ENCODE measurements at regions not wholly inside any gene's neighbourhood (a gene's known extent, or its start where the extent isn't known, plus 50 kb on each side); places are given as distances from the start of the nearest gene placed in this dataset.
"Not testable (repeated sequence)": the region's sequence is repeated elsewhere in the genome, so short reads cannot be mapped to it uniquely, and the experiment has no call there.

DNA sequence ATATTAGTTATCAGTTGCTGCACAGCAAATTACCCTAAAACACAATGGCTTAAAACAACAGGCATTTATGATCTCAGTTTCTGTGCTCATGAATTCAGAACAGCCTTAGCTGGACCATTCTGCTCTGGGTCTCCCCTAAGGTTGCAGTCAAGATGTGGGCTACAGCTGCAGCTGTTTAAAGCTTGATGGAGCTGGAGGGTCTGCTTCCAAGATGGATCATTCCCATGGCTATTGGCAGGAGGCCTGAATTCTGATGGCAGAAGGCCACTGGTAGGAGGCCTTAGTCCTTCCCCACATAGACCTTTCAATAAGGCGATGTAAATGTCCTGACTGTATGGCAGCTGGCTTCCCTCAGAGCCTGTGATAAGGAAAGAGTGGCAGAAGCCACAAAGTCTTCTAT, 118.6 kb upstream of the SERPINE2 start:
- no peak overlapping the region for H3K27ac ChIP-seq
- DNase-seq (ENCODE audit: low read depth, low spot score), result no peak

- no peak overlapping the region for H3K27ac ChIP-seq
- no peak for DNase-seq (ENCODE audit: low read depth, low spot score)
Measured at GRCh38 chr2:224156436-224156835, 117.3 kb upstream of the SERPINE2 start.

- H3K27ac ChIP-seq, result no peak overlapping the region
- no peak for DNase-seq (ENCODE audit: low read depth, low spot score)
Measured at GRCh38 chr2:224155896-224156295, 116.8 kb upstream of the SERPINE2 start.

DNA sequence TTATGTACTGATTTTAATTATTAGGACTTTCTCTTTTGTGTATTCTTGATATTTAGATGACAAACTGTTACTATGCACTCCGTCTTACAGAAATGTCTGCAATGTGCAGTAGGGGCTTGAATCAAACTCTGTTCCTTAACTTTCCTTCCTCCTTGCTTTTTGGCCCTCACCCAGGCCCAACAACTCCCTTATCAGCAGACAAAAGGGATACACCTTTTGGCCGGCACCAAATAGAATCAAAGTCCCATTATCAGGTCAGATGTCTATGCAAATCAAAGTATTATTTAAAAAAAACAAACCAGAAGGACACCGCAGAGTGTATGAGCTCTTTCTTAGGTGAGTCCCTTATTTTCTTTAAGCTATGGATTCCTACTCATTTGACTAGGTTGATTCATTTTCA, 116.3 kb upstream of the SERPINE2 start:
- DNase-seq (ENCODE audit: low read depth, low spot score), result no peak
- H3K27ac ChIP-seq, result no peak overlapping the region

- H3K27ac ChIP-seq, result peak overlapping the region; percentile 66
- DNase-seq (ENCODE audit: low read depth, low spot score), result no peak
Measured at GRCh38 chr2:224151680-224152310, 112.7 kb upstream of the SERPINE2 start.

DNA sequence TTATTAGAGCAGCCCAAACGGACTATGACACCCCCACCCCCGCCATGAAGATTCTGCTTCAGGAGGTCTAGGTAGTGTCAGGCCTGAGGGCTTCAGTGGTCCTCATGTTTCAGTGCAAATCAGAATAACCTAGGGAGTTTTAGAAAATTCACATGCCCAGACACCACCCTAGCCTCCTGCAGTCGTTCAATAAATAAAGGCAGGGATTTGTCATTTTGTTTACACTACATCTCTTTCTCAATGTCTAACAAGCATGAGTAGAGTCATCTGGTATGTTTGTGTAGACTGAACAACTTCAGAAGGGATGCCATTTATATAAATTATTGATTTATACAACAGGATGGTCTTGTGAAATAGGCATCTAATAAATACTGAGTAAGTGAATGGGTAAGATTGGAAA, 112.1 kb upstream of the SERPINE2 start:
- peak; percentile 60 for DNase-seq (ENCODE audit: low read depth, low spot score)
- peak overlapping the region; percentile 66 for H3K27ac ChIP-seq

DNA sequence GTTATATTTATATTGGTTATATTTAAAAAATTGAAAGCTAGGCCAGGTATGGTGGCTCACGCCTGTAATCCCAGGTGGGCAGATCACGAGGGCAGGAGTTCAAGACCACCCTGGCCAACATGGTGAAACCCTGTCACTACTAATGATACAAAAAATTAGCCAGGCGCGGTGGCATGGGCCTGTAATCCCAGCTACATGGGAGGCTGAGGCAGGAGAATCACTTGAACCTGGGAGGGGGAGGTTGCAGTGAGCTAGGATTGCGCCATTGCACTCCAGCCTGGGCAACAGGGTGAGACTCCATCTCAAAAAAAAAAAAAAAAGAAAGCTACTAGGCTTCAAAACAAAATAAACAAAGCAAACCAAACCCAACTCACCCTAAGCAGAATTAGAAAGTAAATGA, 109.0 kb upstream of the SERPINE2 start:
- DNase-seq (ENCODE audit: low read depth, low spot score), result not testable (repeated sequence)
- peak overlapping the region; percentile 93 for H3K27ac ChIP-seq

GRCh38 chr2:224147174-224147573, 108.1 kb upstream of the SERPINE2 start:
- DNase-seq (ENCODE audit: low read depth, low spot score), result peak; percentile 41
- peak overlapping the region; percentile 93 for H3K27ac ChIP-seq

DNA sequence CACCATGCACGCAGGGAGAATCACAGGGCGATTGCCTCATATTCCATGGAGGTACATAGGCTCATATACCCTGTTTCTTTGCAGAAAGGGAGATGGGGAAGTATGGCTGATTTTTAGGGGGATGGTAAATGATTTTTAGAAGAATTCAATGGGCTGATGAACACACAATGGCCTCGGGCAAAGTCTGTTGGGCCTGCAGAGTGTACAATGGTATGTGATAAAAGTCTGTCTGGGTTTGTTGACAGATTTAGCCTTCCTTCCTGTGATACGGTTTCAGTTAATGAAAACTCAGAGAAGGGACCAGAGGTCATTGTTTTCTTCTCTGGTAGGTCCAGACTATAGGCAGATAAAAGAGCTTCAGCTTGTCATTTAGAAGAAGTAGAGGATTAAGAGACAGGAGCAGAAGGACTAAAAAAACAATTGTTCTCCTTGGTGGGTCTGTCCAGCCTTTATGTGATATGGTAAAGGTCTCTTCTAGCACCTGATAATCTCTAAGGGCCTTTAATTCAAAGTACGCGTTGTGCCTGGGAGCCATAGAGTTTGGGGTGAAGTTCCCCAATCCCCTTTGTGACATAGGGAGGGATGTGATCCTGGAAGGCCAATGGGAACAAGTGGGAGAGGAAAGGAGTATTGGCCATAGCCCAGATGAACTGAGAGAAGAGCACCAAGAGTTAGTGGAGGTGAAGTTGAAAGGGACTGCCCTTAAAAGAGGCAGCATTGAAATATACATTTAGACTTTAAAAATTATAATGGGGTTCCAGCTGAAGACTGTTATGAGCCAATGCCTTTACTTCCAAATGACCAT, 107.5 kb upstream of the SERPINE2 start:
- H3K27ac ChIP-seq, result peak overlapping the region; percentile 93
- no peak for DNase-seq (ENCODE audit: low read depth, low spot score)

DNA sequence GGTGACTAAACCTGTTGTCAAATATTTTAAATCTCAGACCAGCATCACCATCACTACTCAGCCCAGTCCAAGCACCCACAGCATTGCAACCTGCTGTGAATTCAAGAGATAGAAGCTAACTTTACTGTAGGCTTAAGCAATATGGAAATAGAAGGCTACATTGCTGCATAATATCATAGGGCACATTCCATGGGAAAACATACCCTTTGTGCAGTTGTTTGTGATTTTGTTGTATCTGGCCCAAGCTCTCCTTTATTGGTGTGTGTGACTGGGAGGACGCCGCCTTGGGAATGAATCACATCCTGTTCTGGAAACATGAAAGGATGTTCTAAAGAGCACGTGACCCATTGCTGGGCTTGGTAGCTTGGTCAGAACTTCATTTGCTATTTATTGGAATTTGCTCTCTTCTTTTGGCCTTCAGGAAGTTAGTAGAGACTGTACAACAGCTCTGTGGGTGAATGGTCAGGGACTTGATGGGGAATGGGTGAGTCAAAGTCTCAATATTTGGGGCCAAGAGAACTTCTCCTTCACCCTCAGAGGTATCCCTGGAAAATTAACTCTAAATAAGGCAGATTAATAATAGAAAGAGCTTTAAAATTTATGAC, 106.8 kb upstream of the SERPINE2 start:
- DNase-seq (ENCODE audit: low read depth, low spot score), result peak; percentile 61
- H3K27ac ChIP-seq, result peak overlapping the region; percentile 93

DNA sequence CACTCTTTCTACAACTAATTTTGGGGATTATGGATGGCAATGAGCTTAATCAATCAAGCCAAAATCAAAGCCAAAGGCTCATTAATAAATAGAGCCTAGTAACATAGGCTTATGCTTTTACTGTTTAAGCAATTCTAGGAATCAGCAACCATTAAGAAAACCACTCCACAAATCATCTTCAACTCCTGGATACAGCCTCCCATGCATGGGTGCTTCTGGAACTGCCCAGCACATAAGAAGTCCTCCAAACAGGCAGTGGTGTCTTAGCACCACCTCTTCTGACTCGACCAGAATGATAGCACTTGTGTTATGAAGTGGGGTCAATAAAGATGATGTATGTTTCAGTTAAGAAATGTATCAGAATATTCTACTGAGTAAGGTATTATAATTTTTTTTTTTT, 104.4 kb upstream of the SERPINE2 start:
- DNase-seq (ENCODE audit: low read depth, low spot score), result no peak

GRCh38 chr2:224142397-224143312, 103.6 kb upstream of the SERPINE2 start:
- peak overlapping the region; percentile 68 for H3K27ac ChIP-seq
- DNase-seq (ENCODE audit: low read depth, low spot score), result no peak

More for the DNA sequence above, 104.4 kb upstream of the SERPINE2 start:
- H3K27ac ChIP-seq, result peak overlapping the region; percentile 68

- H3K27ac ChIP-seq, result peak overlapping the region; percentile 68
Measured at GRCh38 chr2:224141304-224141703, 102.2 kb upstream of the SERPINE2 start.

DNA sequence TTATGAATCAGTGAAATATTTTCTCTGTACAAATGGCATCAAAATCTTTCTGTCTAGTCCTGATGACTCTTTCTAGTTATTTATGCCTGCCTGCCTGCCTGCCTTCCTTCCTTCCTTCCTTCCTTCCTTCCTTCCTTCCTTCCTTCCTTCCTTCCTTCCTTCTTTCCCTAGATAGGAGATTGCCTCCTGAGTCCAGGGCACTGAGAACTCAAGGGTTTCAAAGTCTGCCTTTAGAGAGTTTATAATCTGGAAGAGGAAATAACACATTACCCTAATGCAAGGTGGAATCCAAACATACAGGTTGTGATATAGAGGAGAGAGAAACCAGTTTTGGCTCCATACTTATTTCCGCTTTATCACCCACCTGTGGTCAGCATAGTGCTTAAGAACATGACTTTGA, 98.1 kb upstream of the SERPINE2 start:
- no peak for DNase-seq (ENCODE audit: low read depth, low spot score)
- H3K27ac ChIP-seq, result no peak overlapping the region

More at GRCh38 chr2:224141304-224141703, 102.2 kb upstream of the SERPINE2 start:
- no peak for DNase-seq (ENCODE audit: low read depth, low spot score)

DNA sequence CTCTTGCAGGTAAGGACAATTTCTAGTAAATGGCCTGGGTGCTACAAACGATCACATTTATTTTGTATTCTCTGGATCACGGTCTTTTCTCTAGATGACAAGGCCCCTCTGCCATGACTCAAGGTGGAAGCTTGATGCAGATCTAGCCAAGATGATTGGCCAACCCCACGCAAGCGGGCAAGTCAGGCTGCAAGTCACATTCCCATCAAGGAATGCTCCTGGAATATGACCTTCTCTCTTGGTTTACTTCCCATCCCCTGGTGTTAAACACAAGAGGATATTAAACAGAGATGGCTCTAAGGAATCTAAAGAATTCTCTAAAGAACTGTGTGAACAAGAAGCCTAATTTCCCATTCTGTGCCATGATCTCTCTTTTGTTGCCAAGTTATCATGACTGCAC, 97.3 kb upstream of the SERPINE2 start:
- H3K27ac ChIP-seq, result no peak overlapping the region
- no peak for DNase-seq (ENCODE audit: low read depth, low spot score)

DNA sequence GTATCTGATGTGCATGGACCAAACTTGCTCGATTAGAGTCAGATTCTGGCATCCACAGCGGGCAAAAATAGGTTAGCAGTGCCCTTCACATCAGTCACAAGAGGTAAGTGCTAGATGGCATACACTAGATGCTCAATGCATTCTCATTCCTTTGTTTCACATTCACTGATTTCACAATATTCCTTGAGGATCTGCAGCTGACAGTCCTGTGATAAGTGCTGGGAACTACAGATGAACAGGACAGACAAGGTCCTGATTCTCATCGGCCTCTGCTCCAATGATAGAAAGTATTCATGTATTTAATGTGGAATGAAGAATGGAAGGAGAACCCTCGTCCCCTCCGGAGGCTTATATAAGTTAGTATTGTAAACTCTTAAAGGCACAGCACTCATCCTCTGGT, 96.8 kb upstream of the SERPINE2 start:
- H3K27ac ChIP-seq, result no peak overlapping the region
- DNase-seq (ENCODE audit: low read depth, low spot score), result no peak

DNA sequence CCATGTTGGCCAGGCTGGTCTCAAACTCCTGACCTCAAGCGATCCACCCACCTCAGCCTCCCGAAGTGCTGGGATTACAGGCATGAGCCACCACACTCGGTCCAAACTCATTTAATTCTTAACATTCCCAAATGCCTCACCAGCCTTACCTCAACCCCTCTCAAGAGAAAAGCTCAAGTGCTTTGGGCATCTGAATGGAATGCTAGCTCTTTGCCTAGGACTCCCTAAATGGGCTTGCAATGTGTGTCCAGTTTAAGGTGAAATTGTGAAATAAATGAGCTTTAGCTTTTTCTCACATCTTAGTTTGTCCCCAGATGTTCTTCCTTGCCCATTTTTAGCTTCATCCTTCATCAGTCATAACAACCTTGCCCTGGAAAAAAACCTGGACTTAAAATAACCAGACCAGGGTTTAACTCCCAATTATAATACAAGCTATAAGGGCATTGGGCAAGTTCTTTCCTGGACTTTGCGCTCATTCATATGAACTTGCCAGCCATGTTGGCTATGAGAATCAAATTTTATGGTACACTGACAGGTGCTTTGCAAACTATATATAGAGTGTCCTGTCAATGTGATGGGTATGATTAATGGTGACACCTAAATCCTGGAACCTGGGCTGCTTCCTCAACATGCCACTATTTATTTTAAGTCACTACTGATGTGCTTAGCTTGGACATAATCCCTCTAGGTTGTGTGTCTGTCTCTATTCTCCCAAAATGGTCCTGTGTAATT, 95.1 kb upstream of the SERPINE2 start:
- no peak overlapping the region for H3K27ac ChIP-seq
- DNase-seq (ENCODE audit: low read depth, low spot score), result no peak

- no peak for DNase-seq (ENCODE audit: low read depth, low spot score)
Measured at GRCh38 chr2:224133387-224133786, 94.3 kb upstream of the SERPINE2 start.

DNA sequence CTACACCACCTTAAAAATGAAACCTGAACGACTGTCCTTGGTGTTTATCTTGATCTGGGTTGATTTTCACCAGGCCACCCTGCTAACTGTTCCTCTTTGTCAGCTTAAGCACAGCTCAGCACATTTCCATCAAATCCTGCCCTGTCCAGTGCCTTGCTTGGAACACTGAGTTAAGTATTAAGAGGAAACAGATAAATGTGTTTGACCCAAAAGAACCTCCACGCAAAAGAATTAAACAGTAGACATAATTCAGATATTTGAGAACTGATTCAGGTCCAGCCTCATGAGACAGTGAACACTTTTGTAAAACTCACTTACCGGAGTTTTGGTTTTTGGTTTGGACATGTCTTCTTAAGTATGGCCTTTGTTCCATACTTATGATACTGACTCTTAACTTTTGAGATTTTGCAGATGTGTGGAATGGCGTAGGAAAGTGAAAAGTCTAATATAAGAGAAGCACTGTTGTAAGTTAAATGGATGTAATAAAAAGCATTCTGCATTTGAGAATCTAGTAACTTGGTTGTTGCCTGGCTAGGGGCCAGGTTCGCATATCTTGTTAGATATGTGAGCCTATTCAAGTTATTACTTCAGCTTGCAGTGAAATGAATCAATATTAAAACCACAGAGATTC, 88.9 kb upstream of the SERPINE2 start:
- H3K27ac ChIP-seq, result no peak overlapping the region
- DNase-seq (ENCODE audit: low read depth, low spot score), result no peak

More at GRCh38 chr2:224133387-224133786, 94.3 kb upstream of the SERPINE2 start:
- no peak overlapping the region for H3K27ac ChIP-seq
